Peyer's patch (tissue), 4 donors: ENCODE measurements at regions not wholly inside any gene's neighbourhood (a gene's known extent, or its start where the extent isn't known, plus 50 kb on each side); places are given as distances from the start of the nearest gene placed in this dataset.

Experiments
- DNase-seq, 3 donors: peaks; one replicate each; pipeline ENCODE4 v3.0.0-alpha.2; 2017 to 2019
- H3K27ac ChIP-seq, 4 donors: fragments of 200-600 bp; sonication (generic); one replicate each; pipeline ENCODE4 v1.5.1; 2016 to 2019
- H3K27me3 ChIP-seq, 2 donors: fragments of 200-600 bp; sonication (generic); one replicate each; pipeline ENCODE4 v1.5.1; 2019
- H3K36me3 ChIP-seq, 3 donors: fragments of 200-600 bp; sonication (generic); one replicate each; pipeline ENCODE4 v1.5.1; 2016 to 2019
- H3K4me1 ChIP-seq, 4 donors: fragments of 200-600 bp; sonication (generic); one replicate each; pipeline ENCODE4 v1.5.1; 2016 to 2019
- H3K4me3 ChIP-seq, 4 donors: fragments of 200-600 bp; sonication (generic); 1 replicate in 3 of 4; 2 replicates in 1 of 4; pipeline ENCODE4 v1.5.1; 2016 to 2019; ENCODE audit warnings: mild to moderate bottlenecking in 1 of 4
- H3K9me3 ChIP-seq, 4 donors: fragments of 200-600 bp; sonication (generic); one replicate each; pipeline ENCODE4 v1.5.1; 2016 to 2019; ENCODE audit warnings: mild to moderate bottlenecking in 1 of 4
- POLR2A ChIP-seq, 2 donors: fragments of 450-650 bp; IDR thresholded peaks; one replicate each; pipeline ENCODE4 v1.5.1; 2017; ENCODE audit warnings: antibody characterized with exemption in 2 of 2, mild to moderate bottlenecking in 2 of 2, moderate library complexity in 2 of 2
- TF ChIP-seq, protein P1 (sequence below), 6 experiments: fragments of 450-650 bp in 4 of 6; fragments of 200-600 bp in 2 of 6; sonication (generic) in 1 of 6; IDR thresholded peaks; one replicate each; pipeline ENCODE4 v1.5.1; 2017 to 2019; ENCODE audit warnings: antibody characterized with exemption in 6 of 6, mild to moderate bottlenecking in 3 of 6, moderate library complexity in 1 of 6

DNA sequence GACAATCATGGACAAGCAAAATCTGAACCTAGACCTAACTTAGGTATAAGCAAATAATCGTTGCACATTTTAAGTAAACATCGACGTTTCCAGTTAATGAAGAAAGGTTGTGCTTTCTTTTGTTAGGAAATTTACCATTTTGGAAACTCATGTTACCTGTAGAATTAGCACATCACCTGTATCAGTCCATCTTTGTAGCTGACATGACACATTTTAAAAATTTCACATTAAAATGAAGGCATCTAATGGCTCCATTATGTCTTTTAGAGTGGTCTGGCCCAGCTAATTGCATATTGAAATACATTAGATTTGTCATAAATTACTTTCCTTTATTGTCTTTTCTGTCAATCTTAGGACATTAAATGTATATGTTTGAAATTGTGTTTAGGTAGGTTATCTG, 119.0 kb upstream of the MGAT5 start:
- DNase-seq, result no peak
- Histone ChIP-seq H3K27ac (no peak overlapping the region), H3K36me3 (peaks cover 0 to 6% (median 0%) of the 10 kb centered on the region in 3 donors), H3K9me3 (no peaks in the 10 kb centered on the region), H3K4me3 (no peak overlapping the region), H3K27me3 (no peaks in the 10 kb centered on the region), H3K4me1 (peaks cover 0 to 53% (median 14%) of the 10 kb centered on the region in 4 donors)
- no peak for TF ChIP-seq POLR2A (IDR thresholded peaks at IDR 0.05)
- TF ChIP-seq, protein P1, sequence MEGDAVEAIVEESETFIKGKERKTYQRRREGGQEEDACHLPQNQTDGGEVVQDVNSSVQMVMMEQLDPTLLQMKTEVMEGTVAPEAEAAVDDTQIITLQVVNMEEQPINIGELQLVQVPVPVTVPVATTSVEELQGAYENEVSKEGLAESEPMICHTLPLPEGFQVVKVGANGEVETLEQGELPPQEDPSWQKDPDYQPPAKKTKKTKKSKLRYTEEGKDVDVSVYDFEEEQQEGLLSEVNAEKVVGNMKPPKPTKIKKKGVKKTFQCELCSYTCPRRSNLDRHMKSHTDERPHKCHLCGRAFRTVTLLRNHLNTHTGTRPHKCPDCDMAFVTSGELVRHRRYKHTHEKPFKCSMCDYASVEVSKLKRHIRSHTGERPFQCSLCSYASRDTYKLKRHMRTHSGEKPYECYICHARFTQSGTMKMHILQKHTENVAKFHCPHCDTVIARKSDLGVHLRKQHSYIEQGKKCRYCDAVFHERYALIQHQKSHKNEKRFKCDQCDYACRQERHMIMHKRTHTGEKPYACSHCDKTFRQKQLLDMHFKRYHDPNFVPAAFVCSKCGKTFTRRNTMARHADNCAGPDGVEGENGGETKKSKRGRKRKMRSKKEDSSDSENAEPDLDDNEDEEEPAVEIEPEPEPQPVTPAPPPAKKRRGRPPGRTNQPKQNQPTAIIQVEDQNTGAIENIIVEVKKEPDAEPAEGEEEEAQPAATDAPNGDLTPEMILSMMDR (IDR thresholded peaks at IDR 0.05), result no peak

DNA sequence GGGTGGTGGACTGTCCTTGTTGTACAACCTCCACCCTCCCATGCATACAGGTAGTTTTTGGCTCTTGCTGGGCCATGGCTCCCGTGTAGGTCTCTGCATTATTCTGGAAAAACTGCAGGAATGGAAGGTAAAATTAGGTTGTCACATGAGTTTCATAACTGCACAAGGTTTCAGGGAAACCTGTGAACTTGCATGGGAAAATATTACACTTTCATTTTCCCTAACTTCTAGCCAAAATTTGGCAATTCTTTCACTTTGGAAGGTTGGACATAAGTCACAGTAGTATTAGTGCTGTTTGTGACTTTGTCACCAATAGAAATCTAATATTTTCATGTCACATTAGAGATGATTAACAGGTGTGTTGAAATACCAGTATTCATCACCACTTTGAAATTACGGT, 118.1 kb upstream of the MGAT5 start:
- Histone ChIP-seq H3K27me3 (no peaks in the 10 kb centered on the region), H3K9me3 (no peaks in the 10 kb centered on the region), H3K4me3 (no peak overlapping the region), H3K4me1 (peaks cover 0 to 59% (median 18%) of the 10 kb centered on the region in 4 donors), H3K27ac (no peak overlapping the region), H3K36me3 (no peaks in the 10 kb centered on the region)
- TF ChIP-seq POLR2A (IDR thresholded peaks at IDR 0.05), result no peak
- TF ChIP-seq, protein P1 (IDR thresholded peaks at IDR 0.05), result no peak
- DNase-seq, result no peak

DNA sequence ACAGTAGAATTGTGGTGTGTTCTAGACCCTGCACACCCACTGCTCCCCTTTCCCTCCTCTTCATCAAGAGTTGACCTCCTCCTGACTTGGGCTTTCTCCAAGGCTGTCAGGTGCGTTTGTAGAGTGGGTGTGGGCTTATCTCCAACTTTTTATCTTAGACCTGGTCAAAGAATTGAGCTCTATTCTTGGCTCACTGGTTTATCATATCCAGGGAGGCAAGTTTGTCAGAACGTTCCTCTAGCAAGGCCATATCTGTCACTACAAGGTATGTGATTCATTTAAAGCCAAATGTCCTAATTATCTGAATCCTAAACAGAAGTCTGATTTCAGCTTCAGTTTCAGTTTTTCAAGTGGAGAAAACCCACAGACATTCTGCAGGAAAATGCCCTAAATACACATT, 117.1 kb upstream of the MGAT5 start:
- no peaks in the 10 kb centered on the region for H3K36me3 ChIP-seq
- DNase-seq, result no peak
- no peak for TF ChIP-seq POLR2A (IDR thresholded peaks at IDR 0.05)
- TF ChIP-seq, protein P1 (IDR thresholded peaks at IDR 0.05), result no peak
- peaks cover 0 to 67% (median 22%) of the 10 kb centered on the region in 4 donors for H3K4me1 ChIP-seq
- H3K4me3 ChIP-seq, result no peak overlapping the region
- H3K9me3 ChIP-seq, result no peaks in the 10 kb centered on the region
- no peaks in the 10 kb centered on the region for H3K27me3 ChIP-seq
- H3K27ac ChIP-seq, result peak overlapping the region in 3 of 4 donors; percentile 24 to 71 (median 70)

DNA sequence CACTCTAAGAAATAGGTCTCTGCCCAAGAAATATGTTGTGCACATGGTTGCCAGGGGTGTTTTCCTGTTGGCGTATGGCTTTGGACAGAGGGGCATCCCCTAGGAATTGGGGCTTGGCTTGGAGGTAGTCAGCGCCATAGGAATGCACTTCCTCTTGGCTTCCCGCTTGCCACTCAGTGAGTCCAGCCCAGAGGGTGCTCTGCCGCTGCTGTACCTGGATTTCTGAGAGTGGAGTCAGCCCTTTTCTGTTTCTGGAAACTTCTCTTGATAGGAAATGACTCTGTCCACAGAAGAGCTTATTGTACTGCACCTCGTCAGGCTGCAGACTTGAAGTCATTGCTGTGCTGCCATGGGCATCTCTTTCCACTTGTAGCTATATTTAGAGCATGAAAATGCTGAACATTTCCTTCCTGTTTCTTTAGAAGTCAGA, 116.7 kb upstream of the MGAT5 start:
- Histone ChIP-seq H3K27ac (peak overlapping the region in 3 of 4 donors; percentile 24 to 71 (median 70)), H3K9me3 (no peaks in the 10 kb centered on the region), H3K36me3 (no peaks in the 10 kb centered on the region), H3K4me1 (peaks cover 0 to 67% (median 24%) of the 10 kb centered on the region in 4 donors), H3K4me3 (no peak overlapping the region), H3K27me3 (no peaks in the 10 kb centered on the region)
- peak in 1 of 3 donors; percentile 43 for DNase-seq
- TF ChIP-seq, protein P1 (IDR thresholded peaks at IDR 0.05), result no peak
- TF ChIP-seq POLR2A (IDR thresholded peaks at IDR 0.05), result no peak

DNA sequence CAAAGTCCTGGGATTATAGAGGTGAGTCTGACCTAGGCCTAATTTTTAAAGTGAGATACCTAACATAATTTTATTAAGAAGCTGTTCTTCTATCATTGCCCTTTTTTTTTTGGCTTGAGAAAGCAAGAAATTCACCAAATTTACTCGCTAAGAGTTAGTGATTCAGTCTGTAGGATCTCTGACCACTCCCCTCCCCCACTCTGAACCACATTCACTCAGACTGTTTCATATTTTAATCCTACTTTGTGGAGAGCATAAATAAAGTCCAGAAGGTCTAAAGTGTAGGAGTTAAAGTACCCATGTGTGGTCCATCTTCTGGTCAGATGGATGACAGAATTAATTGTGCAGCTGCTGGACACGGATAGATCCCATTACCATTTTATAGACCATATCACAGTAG, 115.8 kb upstream of the MGAT5 start:
- Histone ChIP-seq H3K36me3 (no peaks in the 10 kb centered on the region), H3K9me3 (no peaks in the 10 kb centered on the region), H3K27me3 (no peaks in the 10 kb centered on the region), H3K4me3 (no peak overlapping the region), H3K27ac (peak overlapping the region in 1 of 4 donors; percentile 94), H3K4me1 (peaks cover 0 to 73% (median 26%) of the 10 kb centered on the region in 4 donors)
- no peak for DNase-seq
- TF ChIP-seq POLR2A (IDR thresholded peaks at IDR 0.05), result no peak
- TF ChIP-seq, protein P1 (IDR thresholded peaks at IDR 0.05), result no peak

DNA sequence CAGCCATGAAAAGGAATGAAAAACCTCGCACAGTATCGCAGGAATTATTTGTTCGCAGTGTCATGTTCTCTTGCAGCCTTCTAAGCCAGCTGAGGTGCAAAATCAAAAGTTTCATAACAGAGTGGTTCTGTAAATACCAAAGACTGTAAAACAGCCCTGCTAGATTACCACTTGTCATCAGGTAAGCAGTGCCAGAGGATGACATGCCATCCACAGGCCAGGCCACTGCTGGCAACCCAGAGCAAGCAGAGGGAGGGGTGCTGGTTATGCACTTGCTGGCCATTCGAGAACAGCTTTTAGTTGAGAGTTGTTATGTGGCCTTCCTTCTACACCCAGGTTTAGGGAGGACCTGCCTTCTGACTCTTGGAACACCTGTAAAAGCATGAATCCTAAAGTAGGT, 114.3 kb upstream of the MGAT5 start:
- peaks cover 0 to 70% (median 26%) of the 10 kb centered on the region in 4 donors for H3K4me1 ChIP-seq
- peak in 1 of 2 donors; percentile 46 for TF ChIP-seq POLR2A (IDR thresholded peaks at IDR 0.05)
- TF ChIP-seq, protein P1 (IDR thresholded peaks at IDR 0.05), result no peak
- H3K27me3 ChIP-seq, result no peaks in the 10 kb centered on the region
- H3K9me3 ChIP-seq, result no peaks in the 10 kb centered on the region
- H3K4me3 ChIP-seq, result peak overlapping the region in 2 of 4 donors; percentile 20 to 34
- no peaks in the 10 kb centered on the region for H3K36me3 ChIP-seq
- peak overlapping the region in 3 of 4 donors; percentile 73 to 94 (median 91) for H3K27ac ChIP-seq
- peak in 1 of 3 donors; percentile 63 for DNase-seq
